GM19438 (cell line): ENCODE measurements at regions not wholly inside any gene's neighbourhood (a gene's known extent, or its start where the extent isn't known, plus 50 kb on each side); places are given as distances from the start of the nearest gene placed in this dataset.
"Not testable (repeated sequence)": the region's sequence is repeated elsewhere in the genome, so short reads cannot be mapped to it uniquely, and the experiment has no call there.

ENCODE experiments used
- ATAC-seq: cut with Tn5 transposase; IDR thresholded peaks from one replicate; pipeline ENCODE4 v1.9.1; 2021; ENCODE audit warnings: low read depth; ENCODE audit not compliant: unreplicated experiment

GRCh38 chr16:29139901-29140855 lies 155.3 kb downstream of the LAT start:
- not testable (repeated sequence) for ATAC-seq

- no peak for ATAC-seq
These were observed 154.5 kb downstream of the LAT start for GRCh38 chr16:29139261-29139802.

DNA sequence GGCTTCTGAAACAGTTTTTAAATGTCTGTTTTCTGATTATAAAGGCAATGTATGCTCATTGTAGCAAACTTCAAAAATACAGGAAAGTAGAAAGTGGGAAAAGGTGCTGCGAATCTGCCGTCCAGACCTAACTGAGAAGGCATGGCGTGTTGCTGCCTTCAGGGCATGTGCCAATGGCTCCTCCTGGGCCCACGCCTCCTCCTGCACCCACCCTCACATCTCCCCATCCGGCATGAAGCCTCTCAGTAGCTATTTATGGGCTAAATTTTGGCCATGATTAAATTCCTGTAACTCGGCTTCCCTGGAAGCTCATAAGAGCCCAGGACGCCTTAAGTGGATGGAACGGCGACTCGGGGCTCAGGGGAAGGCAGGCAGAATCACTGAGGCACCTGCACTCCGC lies 153.8 kb downstream of the LAT start:
- ATAC-seq, result not testable (repeated sequence)

DNA sequence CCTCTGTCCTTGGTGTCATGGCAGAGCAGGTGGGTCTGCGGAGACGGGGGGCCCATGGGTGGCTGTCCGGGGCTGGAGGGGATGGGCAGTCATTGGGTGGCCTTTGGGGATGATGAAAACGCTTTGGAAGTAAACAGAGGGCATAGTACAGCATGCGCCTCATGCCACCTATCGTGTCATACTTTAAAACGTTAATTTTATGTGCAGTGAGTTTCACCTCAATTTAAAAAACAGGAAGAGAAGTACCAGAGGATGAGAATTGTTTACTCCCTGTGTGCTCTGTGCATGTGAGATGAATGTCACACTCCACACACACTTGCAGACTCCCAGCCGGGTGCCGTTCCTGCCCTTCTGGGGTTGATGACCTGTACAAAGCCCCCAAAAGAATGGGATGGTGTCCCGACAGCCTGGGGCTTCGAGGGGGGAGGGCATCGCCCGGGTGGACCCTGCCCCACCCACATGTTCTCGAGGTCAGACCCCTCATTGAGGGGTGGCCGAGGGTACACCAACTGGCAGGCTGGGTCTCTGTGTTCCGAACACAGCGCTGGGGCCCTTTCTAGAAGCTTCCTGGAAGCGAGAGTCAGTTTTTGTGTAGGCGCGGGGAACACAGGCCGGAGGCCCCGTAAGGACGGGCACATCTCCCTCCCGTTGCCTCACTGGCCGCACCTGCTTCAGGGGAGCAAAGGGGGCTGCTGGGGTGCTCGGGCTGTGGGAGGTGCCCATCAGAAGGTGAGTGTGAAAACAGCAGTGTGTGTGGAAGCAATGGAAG lies 153.2 kb downstream of the LAT start:
- not testable (repeated sequence) for ATAC-seq

DNA sequence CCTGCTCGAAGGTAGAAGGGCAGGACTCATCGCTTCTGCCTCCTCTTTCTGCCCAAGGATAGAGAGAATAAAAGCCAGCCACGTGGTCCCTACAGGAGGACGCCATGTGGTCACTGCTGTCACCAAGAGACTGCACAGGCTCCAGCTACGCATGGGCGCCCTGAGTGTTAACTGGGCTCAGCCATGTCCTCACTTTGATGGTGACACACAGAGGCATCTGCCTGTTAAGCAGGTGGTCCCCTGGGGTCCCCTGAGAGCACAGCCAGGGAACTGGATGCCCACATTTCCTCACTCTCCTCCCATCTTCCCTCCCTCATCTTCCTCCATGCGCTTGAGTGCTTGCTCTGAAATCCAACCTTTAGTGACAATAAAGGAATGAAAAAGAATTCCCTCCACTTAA lies 152.6 kb downstream of the LAT start:
- not testable (repeated sequence) for ATAC-seq

GRCh38 chr16:29136916-29137315 lies 152.1 kb downstream of the LAT start:
- ATAC-seq, result not testable (repeated sequence)

GRCh38 chr16:29136046-29136696 lies 151.3 kb downstream of the LAT start:
- not testable (repeated sequence) for ATAC-seq

DNA sequence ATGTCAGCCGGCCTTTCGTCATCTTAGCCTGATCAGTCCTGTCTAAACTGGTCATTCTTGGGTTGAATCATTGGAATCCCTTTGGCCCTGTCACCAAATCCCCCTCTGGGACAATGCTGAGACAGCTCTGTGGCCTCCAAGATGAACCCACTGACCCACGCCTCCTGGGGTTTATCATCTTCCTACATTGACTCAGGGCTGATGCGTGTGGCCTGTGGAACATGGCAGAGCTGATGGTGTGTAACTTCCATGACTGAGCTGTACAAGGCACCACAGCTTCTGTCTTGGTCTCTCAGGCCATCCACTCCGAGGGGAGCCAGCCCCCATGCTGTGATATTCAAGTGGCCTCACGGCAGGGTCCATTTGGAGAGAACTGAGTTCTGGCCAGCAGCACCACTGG lies 150.2 kb downstream of the LAT start:
- ATAC-seq, result not testable (repeated sequence)

- ATAC-seq, result not testable (repeated sequence)
These were observed 149.0 kb downstream of the LAT start for GRCh38 chr16:29133681-29134430.

GRCh38 chr16:29132869-29133268 lies 148.0 kb downstream of the LAT start:
- not testable (repeated sequence) for ATAC-seq

DNA sequence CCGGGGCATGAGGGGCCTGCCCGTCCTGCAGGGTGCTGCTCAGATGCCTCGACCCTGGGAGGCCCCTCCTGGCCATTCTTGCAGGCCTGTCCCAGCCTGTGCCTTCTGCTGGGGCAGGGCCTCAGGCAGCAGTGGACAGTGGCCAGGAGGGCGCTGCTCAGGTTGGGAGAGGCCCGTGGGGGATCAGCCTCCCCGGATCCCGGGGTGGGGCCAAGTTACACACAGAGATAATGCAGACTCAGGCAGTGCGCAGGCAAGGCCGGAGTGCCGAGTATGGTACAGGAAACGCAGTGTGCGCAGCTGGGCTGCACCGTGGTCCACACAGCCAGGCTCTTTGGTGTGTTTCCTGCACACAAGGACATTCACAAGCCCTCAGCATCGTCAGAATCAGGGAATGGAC lies 147.6 kb downstream of the LAT start:
- not testable (repeated sequence) for ATAC-seq

- not testable (repeated sequence) for ATAC-seq
These were observed 146.3 kb downstream of the LAT start for GRCh38 chr16:29130901-29131851.

GRCh38 chr16:29130131-29130711 lies 145.4 kb downstream of the LAT start:
- ATAC-seq, result not testable (repeated sequence)

- not testable (repeated sequence) for ATAC-seq
These were observed 144.7 kb downstream of the LAT start for GRCh38 chr16:29129458-29130038.

DNA sequence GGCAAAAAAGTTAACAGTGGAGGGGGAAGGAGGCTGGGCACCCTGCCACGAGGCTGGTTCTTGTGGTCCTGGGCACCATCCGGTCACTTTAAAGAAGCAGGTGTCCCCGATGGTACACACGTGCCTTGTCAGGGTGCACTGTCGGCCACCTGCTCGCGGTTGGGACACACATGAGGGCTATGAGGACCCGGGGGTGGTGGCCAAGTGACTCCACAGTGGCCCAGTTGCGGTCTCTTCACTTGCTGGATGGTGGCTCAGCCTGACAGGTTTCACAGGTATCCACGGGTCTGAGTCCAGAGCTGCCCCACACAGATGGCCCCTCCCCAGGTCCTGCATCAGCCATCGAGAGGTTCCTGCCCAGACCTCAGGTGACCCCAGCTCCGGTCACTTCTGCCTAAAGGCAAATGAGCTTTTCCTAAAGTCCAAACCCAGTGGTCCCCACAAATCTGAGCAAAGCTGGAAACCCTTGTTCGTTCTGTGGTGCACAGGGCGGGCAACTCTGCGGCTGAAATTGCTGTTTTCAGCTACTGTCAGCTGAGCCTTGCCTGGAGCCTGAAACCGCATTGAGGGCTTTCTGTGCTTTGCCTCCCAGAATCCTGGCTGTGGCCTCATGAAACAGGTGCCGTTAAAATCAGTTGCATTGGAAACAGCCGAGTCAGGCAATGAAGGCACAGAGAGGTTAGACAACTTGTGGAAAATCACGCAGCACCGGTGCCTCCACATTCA lies 144.0 kb downstream of the LAT start:
- ATAC-seq, result not testable (repeated sequence)

GRCh38 chr16:29127806-29128420 lies 143.1 kb downstream of the LAT start:
- ATAC-seq, result not testable (repeated sequence)

- no peak for ATAC-seq
These were observed 141.8 kb downstream of the LAT start for GRCh38 chr16:29126616-29127015.
